A204.1 (cell line): ENCODE measurements at regions not wholly inside any gene's neighbourhood (a gene's known extent, or its start where the extent isn't known, plus 50 kb on each side); places are given as distances from the start of the nearest gene placed in this dataset.
"Not testable (repeated sequence)": the region's sequence is repeated elsewhere in the genome, so short reads cannot be mapped to it uniquely, and the experiment has no call there.

Experiments used
- FAIRE-seq: peaks from 2 replicates; lab custom pipeline; 2012; peaks lifted over from hg19 to GRCh38; lab: Jason Lieb, UNC

DNA sequence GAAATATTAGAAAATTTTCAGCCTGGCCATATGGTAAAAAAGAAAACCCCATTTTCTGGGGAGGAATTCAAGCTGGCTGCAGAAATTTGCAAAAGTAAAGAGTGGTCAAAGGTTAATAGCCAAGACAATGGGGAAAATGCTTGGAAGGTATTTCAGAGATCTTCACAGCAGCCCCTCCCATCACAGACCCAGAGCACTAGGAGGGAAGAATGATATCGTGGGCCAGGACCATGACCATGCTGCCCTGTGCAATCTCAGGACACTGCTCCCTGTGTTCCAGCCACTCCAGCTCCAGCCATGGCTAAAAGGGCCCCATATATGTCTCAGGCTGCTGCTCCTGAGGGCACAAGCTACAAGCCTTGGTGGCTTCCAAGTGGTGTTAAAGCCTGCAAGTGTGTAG lies 93.9 kb upstream of the AGAP1 start:
- FAIRE-seq: no peak

- no peak for FAIRE-seq
These were observed 91.4 kb upstream of the AGAP1 start for GRCh38 chr2:235402422-235402821.

GRCh38 chr2:235405612-235406361 lies 88.1 kb upstream of the AGAP1 start:
- no peak for FAIRE-seq

- FAIRE-seq: no peak
These were observed 87.4 kb upstream of the AGAP1 start for GRCh38 chr2:235406430-235406829.

- FAIRE-seq: no peak
These were observed 81.8 kb upstream of the AGAP1 start for GRCh38 chr2:235411905-235412485.

- FAIRE-seq: no peak
These were observed 80.8 kb upstream of the AGAP1 start for GRCh38 chr2:235413064-235413463.

DNA sequence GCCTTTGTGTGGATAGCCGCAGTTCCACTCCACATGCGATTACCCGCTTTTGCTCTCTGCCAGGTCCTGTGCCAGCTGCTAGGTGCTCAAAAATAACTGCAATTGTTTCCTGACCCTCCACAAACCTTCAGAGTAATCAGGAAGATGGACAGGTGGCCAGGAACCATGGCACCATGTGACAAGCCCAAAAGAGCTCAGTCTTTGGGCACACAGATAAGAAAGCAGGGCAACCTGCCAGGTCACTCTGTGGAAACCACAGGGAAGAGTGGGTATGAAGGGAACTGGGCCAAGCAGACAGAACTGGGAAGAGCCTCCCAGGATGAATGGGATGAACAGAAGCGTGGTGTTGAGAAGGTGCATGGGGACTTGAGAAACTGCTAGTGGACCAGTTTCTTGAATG lies 79.4 kb upstream of the AGAP1 start:
- FAIRE-seq: no peak

DNA sequence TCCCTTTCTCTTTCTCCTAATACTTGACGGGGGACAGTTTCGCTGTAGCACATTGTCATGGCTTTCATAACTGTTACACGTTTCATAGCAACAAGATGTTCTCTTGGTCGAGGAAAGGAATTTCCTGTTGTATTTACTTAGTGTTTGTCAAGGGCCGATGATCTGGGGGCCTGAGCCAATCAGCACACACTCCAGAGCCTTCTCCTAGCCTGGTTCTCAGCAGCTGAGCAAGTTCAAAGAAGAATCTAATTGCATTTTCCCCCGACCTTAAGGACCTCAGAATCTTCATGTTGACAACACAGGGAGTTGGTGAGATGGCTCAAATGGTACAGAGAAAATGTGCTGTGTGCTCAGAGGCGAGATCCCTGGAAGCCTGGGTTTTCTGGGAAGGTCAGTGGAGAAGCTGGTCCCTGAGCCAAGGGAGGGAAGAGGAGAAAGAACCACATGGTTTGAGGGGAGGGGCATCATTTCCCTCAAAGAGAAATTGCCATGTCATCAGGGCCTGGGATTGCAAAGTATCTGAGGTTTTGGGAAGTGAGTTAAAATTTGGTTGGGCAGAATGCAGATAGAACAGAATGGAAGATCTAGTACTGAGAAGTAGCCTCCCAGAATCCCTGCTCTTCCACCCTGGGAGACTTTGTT lies 76.9 kb upstream of the AGAP1 start:
- no peak for FAIRE-seq

DNA sequence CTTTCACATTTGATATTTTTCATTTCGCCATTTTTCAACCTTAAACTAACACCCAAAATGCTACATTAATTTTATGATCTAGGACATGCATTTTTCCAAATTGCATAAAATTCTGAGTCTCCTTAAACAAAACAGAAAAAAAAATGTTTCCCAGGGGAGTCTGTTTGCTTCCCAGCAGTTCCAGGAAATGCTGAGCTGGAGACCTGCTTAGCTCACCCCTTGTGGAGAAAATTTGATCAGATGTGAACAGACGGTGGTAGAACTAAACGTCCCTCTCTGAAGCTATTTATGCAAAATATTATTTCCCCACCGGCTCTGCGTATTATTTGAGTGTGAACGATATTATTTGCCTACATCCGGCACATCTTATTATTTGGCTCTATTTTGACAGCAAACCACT lies 74.9 kb upstream of the AGAP1 start:
- FAIRE-seq: no peak

- FAIRE-seq: no peak
These were observed 73.8 kb upstream of the AGAP1 start for GRCh38 chr2:235419996-235420395.

DNA sequence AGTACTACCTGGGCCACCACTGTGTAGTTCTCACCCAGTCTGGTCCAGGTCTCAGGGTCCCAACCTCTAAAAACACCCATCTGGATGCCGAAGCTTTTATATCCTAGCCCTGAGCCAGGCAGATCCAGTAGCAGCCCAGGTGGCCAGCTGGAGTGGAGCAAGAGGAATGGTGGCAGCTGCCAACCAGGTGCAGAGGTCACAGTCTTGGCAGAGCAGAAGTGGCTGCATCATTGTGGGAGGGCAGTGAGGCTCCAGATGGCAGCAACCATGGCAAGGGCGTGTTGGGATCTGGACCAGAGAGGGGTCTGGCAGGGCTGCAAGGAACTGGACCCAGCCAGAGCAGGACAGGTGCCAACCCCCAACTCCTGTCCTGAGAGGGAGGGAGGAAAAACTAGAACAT lies 72.2 kb upstream of the AGAP1 start:
- FAIRE-seq: no peak

- FAIRE-seq: no peak
These were observed 63.3 kb upstream of the AGAP1 start for GRCh38 chr2:235430366-235431083.

DNA sequence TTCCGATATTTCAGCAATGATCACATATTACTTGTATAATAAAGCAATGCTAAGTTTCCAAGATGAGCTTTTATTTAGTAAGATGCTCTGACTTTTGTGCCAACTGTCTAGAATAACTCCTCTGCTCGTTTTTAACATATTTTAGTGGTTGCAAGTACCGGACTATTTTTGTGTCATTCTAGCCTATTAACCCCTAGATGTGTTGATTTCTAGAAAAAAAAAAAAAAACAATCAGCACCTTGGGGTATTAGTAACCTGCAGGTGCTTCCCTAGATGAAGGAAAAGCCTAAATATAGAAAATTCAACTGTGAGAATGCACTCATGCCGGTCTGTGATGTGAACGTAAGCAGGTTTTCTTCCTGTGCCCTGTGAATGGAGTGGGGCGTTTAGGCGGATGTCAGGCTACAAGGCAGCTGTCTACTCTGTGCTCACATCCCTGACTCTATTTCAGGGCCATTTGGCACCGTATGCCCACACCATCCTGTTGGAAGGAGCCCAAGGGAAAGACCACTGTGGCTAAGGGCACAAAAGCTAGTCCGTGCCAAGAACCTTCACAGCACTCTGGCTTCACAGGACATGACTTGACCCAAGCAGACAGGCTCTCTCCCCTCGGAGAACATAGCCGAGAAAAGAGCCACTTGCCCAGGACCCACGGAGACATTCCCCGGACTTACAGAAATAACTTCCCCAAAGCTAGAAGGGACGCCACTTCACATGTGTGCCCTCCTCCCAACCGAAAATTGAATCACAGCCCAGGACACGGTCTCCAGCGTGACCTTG lies 60.9 kb upstream of the AGAP1 start:
- FAIRE-seq: no peak

DNA sequence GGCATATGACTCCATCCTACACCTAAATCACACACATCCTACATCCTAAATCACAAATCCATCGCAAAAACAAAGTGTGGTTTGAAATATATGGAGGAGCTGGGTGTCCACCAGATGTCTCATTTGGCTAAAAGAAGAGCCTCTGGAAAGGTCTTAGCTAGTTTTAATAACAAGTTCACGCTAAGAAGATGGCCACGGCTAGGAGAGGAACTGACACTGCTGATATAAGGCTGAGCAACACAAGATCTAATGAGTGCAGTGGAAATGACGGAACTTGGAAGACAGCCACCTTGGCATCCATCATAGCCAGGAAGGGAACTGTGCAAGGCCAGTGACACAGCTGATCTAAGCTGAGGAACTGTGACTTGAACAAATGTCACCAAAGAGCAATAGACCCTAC lies 60.0 kb upstream of the AGAP1 start:
- FAIRE-seq: no peak

DNA sequence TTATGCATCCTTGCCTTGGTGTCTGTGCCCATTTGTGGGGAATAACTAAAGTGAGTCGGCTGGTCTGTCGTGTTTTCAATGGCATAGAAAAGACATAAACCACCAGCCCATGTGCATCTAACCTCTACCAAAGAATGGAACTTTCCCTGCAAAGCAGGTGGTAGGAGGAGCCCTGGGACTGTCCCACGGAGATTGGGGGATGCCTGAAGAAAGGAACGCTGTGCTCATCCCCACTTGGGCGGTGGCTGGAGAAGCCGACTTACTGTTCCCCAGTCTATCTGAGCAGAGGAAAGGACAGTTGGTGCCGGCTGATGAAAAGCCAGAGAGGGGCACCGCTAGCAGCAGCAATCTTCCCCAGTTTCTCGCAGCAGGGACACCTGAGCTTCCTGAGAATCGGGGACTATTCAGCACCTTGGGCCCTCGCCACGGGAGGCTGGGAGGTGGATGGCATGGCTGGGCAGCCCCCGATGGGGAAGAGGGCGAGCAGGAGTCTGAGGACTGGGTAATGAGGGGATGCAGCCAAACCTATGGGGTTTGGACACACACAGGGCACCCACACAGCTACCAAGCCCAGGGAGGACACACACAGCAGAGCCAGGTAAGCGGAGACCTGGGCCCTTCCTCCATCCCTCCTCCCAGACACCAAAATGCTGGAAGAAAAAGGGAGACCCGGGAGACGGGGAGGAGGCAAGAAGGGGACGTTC lies 53.7 kb upstream of the AGAP1 start:
- FAIRE-seq: no peak

DNA sequence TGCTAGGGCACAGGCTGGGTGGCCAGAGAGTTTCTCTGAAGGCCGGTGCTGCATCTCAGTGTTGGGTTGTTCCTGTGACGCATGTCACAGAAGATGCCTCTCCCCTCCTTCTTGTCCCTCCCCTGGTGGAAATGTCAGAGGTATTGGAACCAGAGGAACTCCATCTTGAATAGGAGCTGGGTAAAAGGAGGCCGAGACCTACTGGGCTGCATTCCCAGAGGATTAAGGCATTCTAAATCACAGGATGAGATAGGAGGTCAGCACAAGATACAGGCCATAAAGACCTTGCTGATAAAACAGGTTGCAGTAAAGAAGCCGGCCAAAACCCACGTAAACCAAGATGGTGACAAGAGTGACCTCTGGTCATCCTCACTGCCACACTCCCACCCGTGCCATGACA lies 50.3 kb upstream of the AGAP1 start:
- FAIRE-seq: not testable (repeated sequence)
